ENCODE measurements at regions not wholly inside any gene's neighbourhood (a gene's known extent, or its start where the extent isn't known, plus 50 kb on each side); places are given as distances from the start of the nearest gene placed in this dataset.

DNA sequence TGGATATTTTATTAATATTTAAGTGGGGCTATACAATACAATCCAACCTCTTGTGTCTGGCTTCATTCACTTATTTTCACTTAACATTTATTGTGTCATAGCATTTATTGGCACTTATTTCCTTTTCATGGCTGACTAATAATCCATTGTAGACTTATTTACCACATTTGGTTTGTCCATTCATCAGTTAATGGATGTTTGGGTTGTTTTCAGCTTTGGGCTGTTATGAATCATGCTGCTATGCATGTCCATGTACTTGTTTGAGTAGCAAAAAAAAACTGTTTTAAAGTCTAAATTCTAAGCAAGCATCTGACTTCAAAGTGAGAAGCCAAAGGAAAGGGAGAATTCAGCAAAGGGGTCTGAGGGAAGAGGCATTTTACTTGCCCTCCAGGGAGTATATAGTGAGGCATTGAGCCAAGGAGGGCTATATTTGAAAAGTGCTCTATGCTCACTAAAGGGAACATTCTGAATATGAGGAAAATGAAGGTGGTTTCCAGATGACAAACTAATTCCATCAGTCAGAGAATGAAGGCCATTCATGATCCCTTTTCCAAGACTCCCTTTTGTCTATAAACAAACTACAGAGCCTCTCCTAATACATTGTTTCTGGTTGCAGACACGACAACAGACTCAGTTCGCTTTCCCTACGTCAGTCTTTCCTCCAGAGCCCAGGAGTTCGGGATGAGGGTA, 532.8 kb upstream of the KLF4 start:
- intact Hi-C loops (cut with DNase I), result no loop called here
- TF ChIP-seq, protein P1, sequence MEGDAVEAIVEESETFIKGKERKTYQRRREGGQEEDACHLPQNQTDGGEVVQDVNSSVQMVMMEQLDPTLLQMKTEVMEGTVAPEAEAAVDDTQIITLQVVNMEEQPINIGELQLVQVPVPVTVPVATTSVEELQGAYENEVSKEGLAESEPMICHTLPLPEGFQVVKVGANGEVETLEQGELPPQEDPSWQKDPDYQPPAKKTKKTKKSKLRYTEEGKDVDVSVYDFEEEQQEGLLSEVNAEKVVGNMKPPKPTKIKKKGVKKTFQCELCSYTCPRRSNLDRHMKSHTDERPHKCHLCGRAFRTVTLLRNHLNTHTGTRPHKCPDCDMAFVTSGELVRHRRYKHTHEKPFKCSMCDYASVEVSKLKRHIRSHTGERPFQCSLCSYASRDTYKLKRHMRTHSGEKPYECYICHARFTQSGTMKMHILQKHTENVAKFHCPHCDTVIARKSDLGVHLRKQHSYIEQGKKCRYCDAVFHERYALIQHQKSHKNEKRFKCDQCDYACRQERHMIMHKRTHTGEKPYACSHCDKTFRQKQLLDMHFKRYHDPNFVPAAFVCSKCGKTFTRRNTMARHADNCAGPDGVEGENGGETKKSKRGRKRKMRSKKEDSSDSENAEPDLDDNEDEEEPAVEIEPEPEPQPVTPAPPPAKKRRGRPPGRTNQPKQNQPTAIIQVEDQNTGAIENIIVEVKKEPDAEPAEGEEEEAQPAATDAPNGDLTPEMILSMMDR (IDR thresholded peaks at IDR 0.05), result no peak
- no peak for TF ChIP-seq POLR2A (IDR thresholded peaks at IDR 0.05)
- H3K4me1 ChIP-seq (replicated peaks in 1 of 2), result no peaks in the 10 kb centered on the region
- no peaks in the 10 kb centered on the region for H3K36me3 ChIP-seq (replicated peaks in 1 of 2)
- no peaks in the 10 kb centered on the region for H3K9me3 ChIP-seq (replicated peaks in 1 of 3)
- no peak for DNase-seq
- H3K4me3 ChIP-seq, result no peak overlapping the region
- 75 to 89% (median 86%) methylated on average over 4 of the region's 4 CpGs for WGBS, 4 donors
- no peak overlapping the region for H3K27ac ChIP-seq
- H3K27me3 ChIP-seq, result no peaks in the 10 kb centered on the region

DNA sequence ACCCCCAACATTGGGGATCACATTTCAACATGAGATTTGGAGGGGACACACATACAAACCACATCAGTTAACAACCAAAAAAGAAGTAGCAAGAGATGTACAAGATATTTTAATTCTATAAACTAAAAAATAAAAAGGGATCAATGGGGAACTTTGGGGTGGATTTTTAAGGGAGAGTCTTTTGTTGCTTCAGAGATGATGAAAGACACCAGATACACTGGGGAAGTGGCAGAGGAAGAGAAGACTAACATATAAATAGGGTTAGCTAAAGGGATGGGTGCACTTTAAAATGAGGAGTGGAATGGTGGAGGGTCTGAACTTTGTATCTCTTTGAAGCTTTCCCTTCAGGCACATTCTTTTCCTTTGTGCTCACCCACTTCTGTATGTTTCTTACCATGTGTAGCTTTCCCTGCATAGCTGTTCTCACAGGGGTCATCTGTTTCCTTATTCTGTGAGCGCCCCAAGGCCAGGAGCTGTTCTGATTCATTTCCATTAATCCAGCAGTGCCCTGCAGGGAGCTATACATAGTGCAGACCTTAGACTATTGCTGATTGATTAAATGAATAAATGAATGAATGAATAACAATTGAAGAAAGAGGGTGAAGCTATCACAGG, 531.6 kb upstream of the KLF4 start:
- no peak overlapping the region for H3K4me3 ChIP-seq
- no peaks in the 10 kb centered on the region for H3K9me3 ChIP-seq (replicated peaks in 1 of 3)
- H3K27ac ChIP-seq, result no peak overlapping the region
- H3K4me1 ChIP-seq (replicated peaks in 1 of 2), result no peaks in the 10 kb centered on the region
- TF ChIP-seq, protein P1 (IDR thresholded peaks at IDR 0.05), result no peak
- no peak for TF ChIP-seq POLR2A (IDR thresholded peaks at IDR 0.05)
- WGBS, 4 donors, result 72 to 88% (median 81%) methylated on average over 1 of the region's 1 CpG
- no peak for DNase-seq
- H3K36me3 ChIP-seq (replicated peaks in 1 of 2), result no peaks in the 10 kb centered on the region
- no peaks in the 10 kb centered on the region for H3K27me3 ChIP-seq
- intact Hi-C loops (cut with DNase I), result no loop called here

DNA sequence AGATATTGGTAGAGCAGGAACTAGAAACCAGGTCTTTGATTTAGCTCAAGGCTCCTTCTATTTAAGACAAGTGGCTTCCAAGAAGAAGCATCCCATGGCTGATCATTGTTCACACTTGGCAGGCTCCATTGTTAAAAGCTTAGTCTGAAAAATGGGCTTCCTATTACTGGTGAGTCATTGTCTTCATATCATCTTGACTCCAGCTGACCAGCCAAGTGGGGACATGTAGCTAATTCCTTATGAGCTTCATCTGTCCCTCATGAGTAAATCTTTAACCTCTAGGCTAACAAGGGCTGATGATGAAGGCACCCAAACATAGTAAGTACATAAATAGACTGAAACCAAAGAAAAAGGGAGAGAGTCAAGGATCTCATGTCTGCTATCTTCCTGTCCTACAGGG, 530.3 kb upstream of the KLF4 start:
- no peak overlapping the region for H3K4me3 ChIP-seq
- no peak for DNase-seq
- no peaks in the 10 kb centered on the region for H3K4me1 ChIP-seq (replicated peaks in 1 of 2)
- TF ChIP-seq POLR2A (IDR thresholded peaks at IDR 0.05), result no peak
- TF ChIP-seq, protein P1 (IDR thresholded peaks at IDR 0.05), result no peak
- intact Hi-C loops (cut with DNase I), result no loop called here
- H3K27me3 ChIP-seq, result no peaks in the 10 kb centered on the region
- no peak overlapping the region for H3K27ac ChIP-seq
- no peaks in the 10 kb centered on the region for H3K9me3 ChIP-seq (replicated peaks in 1 of 3)
- H3K36me3 ChIP-seq (replicated peaks in 1 of 2), result no peaks in the 10 kb centered on the region

DNA sequence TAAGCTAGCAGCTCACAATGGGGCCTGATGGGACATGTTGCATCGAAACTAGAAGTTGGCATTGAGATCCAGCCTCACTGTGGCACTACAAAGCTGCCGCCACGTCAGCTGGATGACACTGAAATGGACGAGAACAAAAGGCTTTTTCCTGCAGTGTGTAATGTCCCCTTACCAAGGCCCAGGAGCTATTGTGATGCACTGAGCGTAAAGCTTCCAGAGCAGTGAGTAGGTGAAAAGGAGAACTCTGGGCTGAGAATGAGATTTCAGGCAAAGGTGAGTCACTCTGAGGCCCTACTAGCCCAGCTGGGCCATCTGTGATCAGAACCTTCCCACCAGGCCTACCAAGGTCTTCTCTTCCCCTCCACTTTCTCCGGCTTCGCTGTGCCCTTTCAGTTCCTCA, 528.1 kb upstream of the KLF4 start:
- Histone ChIP-seq H3K27ac (no peak overlapping the region), H3K4me1 (replicated peaks in 1 of 2) (no peaks in the 10 kb centered on the region), H3K9me3 (replicated peaks in 1 of 3) (no peaks in the 10 kb centered on the region), H3K36me3 (replicated peaks in 1 of 2) (no peaks in the 10 kb centered on the region), H3K27me3 (no peaks in the 10 kb centered on the region), H3K4me3 (no peak overlapping the region)
- WGBS, 4 donors, result 86 to 92% (median 89%) methylated on average over 7 of the region's 7 CpGs
- no peak for TF ChIP-seq POLR2A (IDR thresholded peaks at IDR 0.05)
- TF ChIP-seq, protein P1 (IDR thresholded peaks at IDR 0.05), result no peak
- no peak for DNase-seq
- intact Hi-C loops (cut with DNase I), result no loop called here

All from adrenal gland (tissue), 9 donors.